Hepatocyte (in vitro differentiated cells): ENCODE measurements at regions not wholly inside any gene's neighbourhood (a gene's known extent, or its start where the extent isn't known, plus 50 kb on each side); places are given as distances from the start of the nearest gene placed in this dataset.

ENCODE experiments used
- EZH2 ChIP-seq: fragments of 200-600 bp; sonication (generic); IDR thresholded peaks from 2 replicates; pipeline ENCODE4 v1.6.1; 2016; ENCODE audit warnings: antibody characterized with exemption, mild to moderate bottlenecking, borderline replicate concordance
- EZH2phosphoT487 ChIP-seq: fragments of 200-600 bp; sonication (generic); IDR thresholded peaks from one replicate; pipeline ENCODE4 v1.6.1; 2018; ENCODE audit warnings: antibody characterized with exemption, mild to moderate bottlenecking, low read depth, moderate library complexity; ENCODE audit not compliant: unreplicated experiment, severe bottlenecking
- TF ChIP-seq, protein P1 (sequence below): fragments of 200-600 bp; sonication (generic); IDR thresholded peaks from 2 replicates; pipeline ENCODE4 v1.5.1; 2016; ENCODE audit warnings: antibody characterized with exemption, mild to moderate bottlenecking; ENCODE audit not compliant: poor library complexity

DNA sequence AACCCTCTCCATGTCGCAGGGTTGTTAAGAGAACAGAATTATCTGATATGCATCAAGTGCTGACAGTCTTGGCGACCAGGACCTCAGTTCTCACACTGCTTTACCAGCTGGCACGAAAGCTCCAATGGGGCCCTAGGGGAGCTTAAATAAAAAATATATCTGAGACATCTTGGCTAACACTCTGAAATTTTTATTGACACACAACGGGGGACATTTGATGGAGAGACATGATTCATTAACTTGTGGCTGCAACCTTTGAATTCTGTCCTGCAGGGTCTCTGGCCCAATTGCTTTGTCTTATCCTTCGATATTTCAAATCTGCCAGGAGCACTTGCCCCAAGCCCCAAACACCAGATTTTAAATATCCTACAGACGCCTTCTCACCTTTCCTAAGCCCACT, 567.0 kb downstream of the AJAP1 start:
- TF ChIP-seq, protein P1, sequence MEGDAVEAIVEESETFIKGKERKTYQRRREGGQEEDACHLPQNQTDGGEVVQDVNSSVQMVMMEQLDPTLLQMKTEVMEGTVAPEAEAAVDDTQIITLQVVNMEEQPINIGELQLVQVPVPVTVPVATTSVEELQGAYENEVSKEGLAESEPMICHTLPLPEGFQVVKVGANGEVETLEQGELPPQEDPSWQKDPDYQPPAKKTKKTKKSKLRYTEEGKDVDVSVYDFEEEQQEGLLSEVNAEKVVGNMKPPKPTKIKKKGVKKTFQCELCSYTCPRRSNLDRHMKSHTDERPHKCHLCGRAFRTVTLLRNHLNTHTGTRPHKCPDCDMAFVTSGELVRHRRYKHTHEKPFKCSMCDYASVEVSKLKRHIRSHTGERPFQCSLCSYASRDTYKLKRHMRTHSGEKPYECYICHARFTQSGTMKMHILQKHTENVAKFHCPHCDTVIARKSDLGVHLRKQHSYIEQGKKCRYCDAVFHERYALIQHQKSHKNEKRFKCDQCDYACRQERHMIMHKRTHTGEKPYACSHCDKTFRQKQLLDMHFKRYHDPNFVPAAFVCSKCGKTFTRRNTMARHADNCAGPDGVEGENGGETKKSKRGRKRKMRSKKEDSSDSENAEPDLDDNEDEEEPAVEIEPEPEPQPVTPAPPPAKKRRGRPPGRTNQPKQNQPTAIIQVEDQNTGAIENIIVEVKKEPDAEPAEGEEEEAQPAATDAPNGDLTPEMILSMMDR = no peak
- TF ChIP-seq EZH2 = no peak
- TF ChIP-seq EZH2phosphoT487 = no peak
